ACHN (cell line): ENCODE measurements at regions not wholly inside any gene's neighbourhood (a gene's known extent, or its start where the extent isn't known, plus 50 kb on each side); places are given as distances from the start of the nearest gene placed in this dataset.

Source experiments
- DNase-seq: peaks from one replicate; pipeline ENCODE4 v3.0.0-alpha.2; 2015
- in situ Hi-C: cut with HindIII; loops from 2 replicates; pipeline ENCODE4 v1.10.0; 2017; ENCODE audit warnings: low sequenced_read_pairs, low pct_ligation_motif_present, low pct_unique_long_range_greater_than_20kb

- DNase-seq: no peak
- in situ Hi-C loops: no loop called here
Measured at GRCh38 chr7:69177941-69178494, 420.3 kb upstream of the AUTS2 start.

- in situ Hi-C loops: no loop called here
- no peak for DNase-seq
Measured at GRCh38 chr7:69180662-69181061, 417.6 kb upstream of the AUTS2 start.

GRCh38 chr7:69182596-69183467 lies 415.4 kb upstream of the AUTS2 start:
- in situ Hi-C loops: no loop called here
- DNase-seq: no peak

GRCh38 chr7:69184339-69184738 lies 413.9 kb upstream of the AUTS2 start:
- in situ Hi-C loops: no loop called here
- no peak for DNase-seq

GRCh38 chr7:69185170-69185569 lies 413.1 kb upstream of the AUTS2 start:
- DNase-seq: no peak
- in situ Hi-C loops: no loop called here

- no peak for DNase-seq
- in situ Hi-C loops: no loop called here
Measured at GRCh38 chr7:69186974-69187373, 411.3 kb upstream of the AUTS2 start.

- in situ Hi-C loops: no loop called here
- no peak for DNase-seq
Measured at GRCh38 chr7:69187824-69188333, 410.4 kb upstream of the AUTS2 start.

- in situ Hi-C loops: no loop called here
- DNase-seq: no peak
Measured at GRCh38 chr7:69189406-69189805, 408.9 kb upstream of the AUTS2 start.

GRCh38 chr7:69190025-69190424 lies 408.2 kb upstream of the AUTS2 start:
- in situ Hi-C loops: no loop called here
- DNase-seq: no peak

- in situ Hi-C loops: no loop called here
- no peak for DNase-seq
Measured at GRCh38 chr7:69190763-69191162, 407.5 kb upstream of the AUTS2 start.

- in situ Hi-C loops: no loop called here
- no peak for DNase-seq
Measured at GRCh38 chr7:69192134-69192533, 406.1 kb upstream of the AUTS2 start.

GRCh38 chr7:69193061-69193460 lies 405.2 kb upstream of the AUTS2 start:
- in situ Hi-C loops: no loop called here
- DNase-seq: no peak

- no peak for DNase-seq
- in situ Hi-C loops: no loop called here
Measured at GRCh38 chr7:69196593-69196992, 401.7 kb upstream of the AUTS2 start.

- in situ Hi-C loops: no loop called here
- no peak for DNase-seq
Measured at GRCh38 chr7:69198250-69198649, 400.0 kb upstream of the AUTS2 start.

GRCh38 chr7:69199041-69199440 lies 399.2 kb upstream of the AUTS2 start:
- no peak for DNase-seq

GRCh38 chr7:69199661-69200060 lies 398.6 kb upstream of the AUTS2 start:
- in situ Hi-C loops: no loop called here
- no peak for DNase-seq

More at GRCh38 chr7:69199041-69199440, 399.2 kb upstream of the AUTS2 start:
- in situ Hi-C loops: no loop called here

- in situ Hi-C loops: no loop called here
- no peak for DNase-seq
Measured at GRCh38 chr7:69203871-69204270, 394.4 kb upstream of the AUTS2 start.

- in situ Hi-C loops: no loop called here
- no peak for DNase-seq
Measured at GRCh38 chr7:69204943-69205342, 393.3 kb upstream of the AUTS2 start.

- in situ Hi-C loops: no loop called here
- DNase-seq: no peak
Measured at GRCh38 chr7:69205581-69205980, 392.7 kb upstream of the AUTS2 start.

- DNase-seq: no peak
- in situ Hi-C loops: no loop called here
Measured at GRCh38 chr7:69208276-69208675, 390.0 kb upstream of the AUTS2 start.
